ENCODE measurements at regions not wholly inside any gene's neighbourhood (a gene's known extent, or its start where the extent isn't known, plus 50 kb on each side); places are given as distances from the start of the nearest gene placed in this dataset.
"Not testable (repeated sequence)": the region's sequence is repeated elsewhere in the genome, so short reads cannot be mapped to it uniquely, and the experiment has no call there.

- no peak for DNase-seq (ENCODE audit: low read depth, low spot score)
Observed at GRCh38 chr3:88408097-88408496, 258.3 kb downstream of the C3orf38 start.

GRCh38 chr3:88408935-88409334 is 259.2 kb downstream of the C3orf38 start:
- DNase-seq (ENCODE audit: low read depth, low spot score) = no peak

GRCh38 chr3:88410259-88410658 is 260.5 kb downstream of the C3orf38 start:
- DNase-seq (ENCODE audit: low read depth, low spot score) = peak; percentile 13

GRCh38 chr3:88412346-88412745 is 262.6 kb downstream of the C3orf38 start:
- DNase-seq (ENCODE audit: low read depth, low spot score) = peak; percentile 51

GRCh38 chr3:88416436-88416835 is 266.7 kb downstream of the C3orf38 start:
- DNase-seq (ENCODE audit: low read depth, low spot score) = no peak

- no peak for DNase-seq (ENCODE audit: low read depth, low spot score)
Observed at GRCh38 chr3:88418219-88418618, 268.5 kb downstream of the C3orf38 start.

GRCh38 chr3:88433568-88433967 is 283.8 kb downstream of the C3orf38 start:
- DNase-seq (ENCODE audit: low read depth, low spot score) = no peak

GRCh38 chr3:88434001-88434400 is 284.2 kb downstream of the C3orf38 start:
- no peak for DNase-seq (ENCODE audit: low read depth, low spot score)

- no peak for DNase-seq (ENCODE audit: low read depth, low spot score)
Observed at GRCh38 chr3:88440701-88441100, 290.9 kb downstream of the C3orf38 start.

- DNase-seq (ENCODE audit: low read depth, low spot score) = no peak
Observed at GRCh38 chr3:88443066-88443465, 293.3 kb downstream of the C3orf38 start.

GRCh38 chr3:88444251-88444650 is 294.5 kb downstream of the C3orf38 start:
- DNase-seq (ENCODE audit: low read depth, low spot score) = no peak

- DNase-seq (ENCODE audit: low read depth, low spot score) = no peak
Observed at GRCh38 chr3:88452228-88452627, 302.5 kb downstream of the C3orf38 start.

GRCh38 chr3:88460369-88460768 is 310.6 kb downstream of the C3orf38 start:
- no peak for DNase-seq (ENCODE audit: low read depth, low spot score)

- DNase-seq (ENCODE audit: low read depth, low spot score) = peak; percentile 28
Observed at GRCh38 chr3:88462230-88462629, 312.5 kb downstream of the C3orf38 start.

- DNase-seq (ENCODE audit: low read depth, low spot score) = no peak
Observed at GRCh38 chr3:88467191-88467590, 317.4 kb downstream of the C3orf38 start.

- peak; percentile 60 for DNase-seq (ENCODE audit: low read depth, low spot score)
Observed at GRCh38 chr3:88469216-88469615, 319.5 kb downstream of the C3orf38 start.

- DNase-seq (ENCODE audit: low read depth, low spot score) = peak; percentile 4
Observed at GRCh38 chr3:88478460-88478859, 328.7 kb downstream of the C3orf38 start.

- DNase-seq (ENCODE audit: low read depth, low spot score) = peak; percentile 27
Observed at GRCh38 chr3:88480822-88481221, 331.1 kb downstream of the C3orf38 start.

- no peak for DNase-seq (ENCODE audit: low read depth, low spot score)
Observed at GRCh38 chr3:88485001-88485400, 335.2 kb downstream of the C3orf38 start.

- not testable (repeated sequence) for DNase-seq (ENCODE audit: low read depth, low spot score)
Observed at GRCh38 chr3:88508818-88509217, 359.1 kb downstream of the C3orf38 start.

GRCh38 chr3:88509582-88509981 is 359.8 kb downstream of the C3orf38 start:
- DNase-seq (ENCODE audit: low read depth, low spot score) = no peak

- DNase-seq (ENCODE audit: low read depth, low spot score) = no peak
Observed at GRCh38 chr3:88528494-88528893, 378.7 kb downstream of the C3orf38 start.

- no peak for DNase-seq (ENCODE audit: low read depth, low spot score)
Observed at GRCh38 chr3:88534534-88534933, 384.8 kb downstream of the C3orf38 start.

GRCh38 chr3:88535563-88535962 is 385.8 kb downstream of the C3orf38 start:
- no peak for DNase-seq (ENCODE audit: low read depth, low spot score)

GRCh38 chr3:88542916-88543315 is 393.2 kb downstream of the C3orf38 start:
- DNase-seq (ENCODE audit: low read depth, low spot score) = no peak
